Panc1 (cell line): ENCODE measurements at regions not wholly inside any gene's neighbourhood (a gene's known extent, or its start where the extent isn't known, plus 50 kb on each side); places are given as distances from the start of the nearest gene placed in this dataset.

Experiments
- SIN3A ChIP-seq: IDR thresholded peaks from 2 replicates; pipeline ENCODE4 v1.6.1; 2012; ENCODE audit warnings: low read depth, mild to moderate bottlenecking, low read length, moderate library complexity, borderline replicate concordance; ENCODE audit not compliant: insufficient read depth
- TF ChIP-seq, protein P1 (sequence below): fragments of 450-650 bp; IDR thresholded peaks from 2 replicates; pipeline ENCODE4 v1.5.1; 2017; ENCODE audit warnings: mild to moderate bottlenecking

DNA sequence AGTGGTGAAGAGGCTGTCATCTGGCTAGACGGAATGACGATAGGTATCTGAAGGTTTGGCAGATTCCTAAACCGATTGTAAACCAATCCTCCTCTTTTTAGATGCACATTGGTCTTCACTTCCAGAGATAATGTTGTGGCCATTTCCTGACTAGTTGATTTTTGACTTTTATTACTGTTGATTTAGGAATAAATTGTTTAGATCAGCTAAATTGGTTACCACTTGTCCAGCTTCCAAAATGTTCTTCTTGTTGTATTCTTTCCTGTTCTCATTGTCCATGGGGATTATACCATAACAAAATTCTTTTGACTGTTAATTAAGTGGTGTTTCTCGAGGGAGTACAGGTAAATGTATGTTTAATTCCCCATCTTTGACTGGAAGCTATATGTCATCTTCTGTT is 119.7 kb downstream of the MACROH2A1 start:
- TF ChIP-seq SIN3A: no peak
- TF ChIP-seq, protein P1, sequence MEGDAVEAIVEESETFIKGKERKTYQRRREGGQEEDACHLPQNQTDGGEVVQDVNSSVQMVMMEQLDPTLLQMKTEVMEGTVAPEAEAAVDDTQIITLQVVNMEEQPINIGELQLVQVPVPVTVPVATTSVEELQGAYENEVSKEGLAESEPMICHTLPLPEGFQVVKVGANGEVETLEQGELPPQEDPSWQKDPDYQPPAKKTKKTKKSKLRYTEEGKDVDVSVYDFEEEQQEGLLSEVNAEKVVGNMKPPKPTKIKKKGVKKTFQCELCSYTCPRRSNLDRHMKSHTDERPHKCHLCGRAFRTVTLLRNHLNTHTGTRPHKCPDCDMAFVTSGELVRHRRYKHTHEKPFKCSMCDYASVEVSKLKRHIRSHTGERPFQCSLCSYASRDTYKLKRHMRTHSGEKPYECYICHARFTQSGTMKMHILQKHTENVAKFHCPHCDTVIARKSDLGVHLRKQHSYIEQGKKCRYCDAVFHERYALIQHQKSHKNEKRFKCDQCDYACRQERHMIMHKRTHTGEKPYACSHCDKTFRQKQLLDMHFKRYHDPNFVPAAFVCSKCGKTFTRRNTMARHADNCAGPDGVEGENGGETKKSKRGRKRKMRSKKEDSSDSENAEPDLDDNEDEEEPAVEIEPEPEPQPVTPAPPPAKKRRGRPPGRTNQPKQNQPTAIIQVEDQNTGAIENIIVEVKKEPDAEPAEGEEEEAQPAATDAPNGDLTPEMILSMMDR: no peak
